ENCODE measurements at regions not wholly inside any gene's neighbourhood (a gene's known extent, or its start where the extent isn't known, plus 50 kb on each side); places are given as distances from the start of the nearest gene placed in this dataset.

- no peaks in the 10 kb centered on the region for H3K9me3 Mint-ChIP-seq (ENCODE audit: unreplicated experiment)
- H3K4me3 Mint-ChIP-seq (ENCODE audit: unreplicated experiment), result no peak overlapping the region
- H3K27ac Mint-ChIP-seq (ENCODE audit: unreplicated experiment), result no peak overlapping the region
- no peak for DNase-seq (ENCODE audit: low spot score)
- H3K36me3 Mint-ChIP-seq (ENCODE audit: low read depth, unreplicated experiment), result no peaks in the 10 kb centered on the region
- peaks cover 4% of the 10 kb centered on the region for H3K4me1 Mint-ChIP-seq (ENCODE audit: unreplicated experiment)
- no peaks in the 10 kb centered on the region for H3K27me3 Mint-ChIP-seq (ENCODE audit: unreplicated experiment)
- TF ChIP-seq CTCF (IDR thresholded peaks at IDR 0.05; ENCODE audit: unreplicated experiment), result no peak
Measured at GRCh38 chr1:61618193-61618592, 106.7 kb downstream of the TM2D1 start.

GRCh38 chr1:61616830-61617229, 108.1 kb downstream of the TM2D1 start:
- no peak for DNase-seq (ENCODE audit: low spot score)
- Mint-ChIP-seq H3K9me3 (ENCODE audit: unreplicated experiment) (no peaks in the 10 kb centered on the region), H3K36me3 (ENCODE audit: low read depth, unreplicated experiment) (no peaks in the 10 kb centered on the region), H3K4me1 (ENCODE audit: unreplicated experiment) (peaks cover 4% of the 10 kb centered on the region), H3K4me3 (ENCODE audit: unreplicated experiment) (no peak overlapping the region), H3K27ac (ENCODE audit: unreplicated experiment) (no peak overlapping the region), H3K27me3 (ENCODE audit: unreplicated experiment) (no peaks in the 10 kb centered on the region)
- TF ChIP-seq CTCF (IDR thresholded peaks at IDR 0.05; ENCODE audit: unreplicated experiment), result no peak

- DNase-seq (ENCODE audit: low spot score), result no peak
- Mint-ChIP-seq H3K9me3 (ENCODE audit: unreplicated experiment) (no peaks in the 10 kb centered on the region), H3K36me3 (ENCODE audit: low read depth, unreplicated experiment) (no peaks in the 10 kb centered on the region), H3K27ac (ENCODE audit: unreplicated experiment) (no peak overlapping the region), H3K27me3 (ENCODE audit: unreplicated experiment) (no peaks in the 10 kb centered on the region), H3K4me3 (ENCODE audit: unreplicated experiment) (no peak overlapping the region), H3K4me1 (ENCODE audit: unreplicated experiment) (no peaks in the 10 kb centered on the region)
- TF ChIP-seq CTCF (IDR thresholded peaks at IDR 0.05; ENCODE audit: unreplicated experiment), result no peak
Measured at GRCh38 chr1:61612602-61613001, 112.3 kb downstream of the TM2D1 start.

GRCh38 chr1:61609040-61609439, 115.9 kb downstream of the TM2D1 start:
- Mint-ChIP-seq H3K9me3 (ENCODE audit: unreplicated experiment) (no peaks in the 10 kb centered on the region), H3K27me3 (ENCODE audit: unreplicated experiment) (no peaks in the 10 kb centered on the region), H3K27ac (ENCODE audit: unreplicated experiment) (no peak overlapping the region), H3K4me3 (ENCODE audit: unreplicated experiment) (no peak overlapping the region), H3K36me3 (ENCODE audit: low read depth, unreplicated experiment) (no peaks in the 10 kb centered on the region), H3K4me1 (ENCODE audit: unreplicated experiment) (no peaks in the 10 kb centered on the region)
- no peak for DNase-seq (ENCODE audit: low spot score)
- no peak for TF ChIP-seq CTCF (IDR thresholded peaks at IDR 0.05; ENCODE audit: unreplicated experiment)

- Mint-ChIP-seq H3K4me3 (ENCODE audit: unreplicated experiment) (no peak overlapping the region), H3K27me3 (ENCODE audit: unreplicated experiment) (no peaks in the 10 kb centered on the region), H3K9me3 (ENCODE audit: unreplicated experiment) (no peaks in the 10 kb centered on the region), H3K27ac (ENCODE audit: unreplicated experiment) (no peak overlapping the region), H3K4me1 (ENCODE audit: unreplicated experiment) (no peaks in the 10 kb centered on the region), H3K36me3 (ENCODE audit: low read depth, unreplicated experiment) (no peaks in the 10 kb centered on the region)
- TF ChIP-seq CTCF (IDR thresholded peaks at IDR 0.05; ENCODE audit: unreplicated experiment), result no peak
- DNase-seq (ENCODE audit: low spot score), result no peak
Measured at GRCh38 chr1:61607448-61607847, 117.5 kb downstream of the TM2D1 start.

All from endothelial cell (in vitro differentiated cells).